GM12873 (cell line): ENCODE measurements at regions not wholly inside any gene's neighbourhood (a gene's known extent, or its start where the extent isn't known, plus 50 kb on each side); places are given as distances from the start of the nearest gene placed in this dataset.

Source experiments
- TF ChIP-seq, protein P1 (sequence below): IDR thresholded peaks from 2 replicates; pipeline ENCODE4 v1.5.1; 2012; ENCODE audit warnings: low read depth, mild to moderate bottlenecking, moderate library complexity, low read length, control low read depth; ENCODE audit not compliant: insufficient read depth; ENCODE audit errors: missing control alignments

DNA sequence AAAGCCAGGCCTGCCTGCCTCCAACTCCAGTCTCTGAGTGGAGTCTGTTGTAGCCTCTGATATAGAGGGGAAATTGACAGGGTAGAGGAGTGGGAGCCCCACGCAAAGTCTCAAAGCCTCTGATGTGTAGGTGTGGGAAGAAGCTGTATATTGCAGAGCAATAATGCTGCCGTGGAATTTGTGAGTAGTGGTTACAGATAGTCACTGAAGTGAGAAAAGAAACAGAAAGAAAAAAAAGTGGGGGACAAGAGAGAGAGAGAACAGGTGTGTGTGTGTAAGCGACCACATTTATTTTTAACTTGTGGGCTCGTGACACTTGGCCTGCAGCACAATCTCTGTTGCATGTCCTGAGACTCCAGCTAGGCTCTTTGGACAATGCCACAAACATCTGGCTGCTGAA is 227.8 kb downstream of the NSG2 start:
- TF ChIP-seq, protein P1, sequence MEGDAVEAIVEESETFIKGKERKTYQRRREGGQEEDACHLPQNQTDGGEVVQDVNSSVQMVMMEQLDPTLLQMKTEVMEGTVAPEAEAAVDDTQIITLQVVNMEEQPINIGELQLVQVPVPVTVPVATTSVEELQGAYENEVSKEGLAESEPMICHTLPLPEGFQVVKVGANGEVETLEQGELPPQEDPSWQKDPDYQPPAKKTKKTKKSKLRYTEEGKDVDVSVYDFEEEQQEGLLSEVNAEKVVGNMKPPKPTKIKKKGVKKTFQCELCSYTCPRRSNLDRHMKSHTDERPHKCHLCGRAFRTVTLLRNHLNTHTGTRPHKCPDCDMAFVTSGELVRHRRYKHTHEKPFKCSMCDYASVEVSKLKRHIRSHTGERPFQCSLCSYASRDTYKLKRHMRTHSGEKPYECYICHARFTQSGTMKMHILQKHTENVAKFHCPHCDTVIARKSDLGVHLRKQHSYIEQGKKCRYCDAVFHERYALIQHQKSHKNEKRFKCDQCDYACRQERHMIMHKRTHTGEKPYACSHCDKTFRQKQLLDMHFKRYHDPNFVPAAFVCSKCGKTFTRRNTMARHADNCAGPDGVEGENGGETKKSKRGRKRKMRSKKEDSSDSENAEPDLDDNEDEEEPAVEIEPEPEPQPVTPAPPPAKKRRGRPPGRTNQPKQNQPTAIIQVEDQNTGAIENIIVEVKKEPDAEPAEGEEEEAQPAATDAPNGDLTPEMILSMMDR, result no peak

DNA sequence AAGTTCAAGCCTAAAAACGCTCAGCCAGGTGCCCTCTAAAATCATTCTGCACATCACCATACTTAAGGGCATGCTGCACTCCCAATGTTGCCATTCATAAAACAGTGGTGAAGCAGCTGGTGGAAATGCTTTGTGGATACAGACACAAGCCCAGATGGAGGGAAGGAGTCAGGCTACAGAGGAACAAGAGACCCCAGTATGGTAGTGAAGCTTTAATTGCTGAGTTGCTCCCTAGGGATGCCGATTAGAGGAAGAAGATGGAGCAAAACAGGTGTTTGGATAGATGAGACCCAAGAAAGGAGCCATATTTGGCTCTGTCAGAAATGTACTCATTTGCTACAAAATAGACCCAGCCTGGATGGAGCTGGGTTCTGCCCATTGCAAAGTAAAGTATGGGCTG is 230.5 kb downstream of the NSG2 start:
- TF ChIP-seq, protein P1, result no peak

DNA sequence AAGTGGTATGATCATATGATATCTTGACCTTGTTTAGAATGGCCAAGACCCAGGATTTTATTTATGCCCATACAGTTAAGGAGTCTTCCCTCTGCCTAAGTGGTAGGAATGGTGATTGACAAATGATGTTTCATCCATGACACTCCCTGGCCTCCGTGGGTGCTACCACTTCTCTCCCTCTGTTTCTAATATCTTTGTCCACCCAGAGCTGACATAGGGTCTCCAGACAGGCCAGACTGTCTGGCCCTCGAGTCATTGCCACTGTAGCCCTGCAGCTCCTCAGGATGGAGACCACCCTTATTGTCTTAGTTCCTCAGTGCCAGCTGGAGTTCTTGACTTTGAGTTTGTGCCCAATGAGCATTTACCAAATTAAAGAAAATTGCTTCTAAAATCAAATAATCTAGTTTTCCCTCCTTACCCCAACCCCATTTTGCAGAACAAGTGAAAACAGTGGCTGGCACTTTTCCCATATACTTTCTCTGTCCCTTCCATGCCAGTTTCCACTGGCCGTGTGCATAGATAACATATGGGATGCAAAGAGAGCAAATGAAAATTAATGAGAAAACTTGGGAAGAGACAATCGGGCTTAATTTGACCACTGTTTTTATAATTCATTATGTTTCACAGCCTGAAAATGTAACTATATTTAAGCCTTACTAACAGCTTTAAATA is 235.7 kb downstream of the NSG2 start:
- TF ChIP-seq, protein P1, result no peak

DNA sequence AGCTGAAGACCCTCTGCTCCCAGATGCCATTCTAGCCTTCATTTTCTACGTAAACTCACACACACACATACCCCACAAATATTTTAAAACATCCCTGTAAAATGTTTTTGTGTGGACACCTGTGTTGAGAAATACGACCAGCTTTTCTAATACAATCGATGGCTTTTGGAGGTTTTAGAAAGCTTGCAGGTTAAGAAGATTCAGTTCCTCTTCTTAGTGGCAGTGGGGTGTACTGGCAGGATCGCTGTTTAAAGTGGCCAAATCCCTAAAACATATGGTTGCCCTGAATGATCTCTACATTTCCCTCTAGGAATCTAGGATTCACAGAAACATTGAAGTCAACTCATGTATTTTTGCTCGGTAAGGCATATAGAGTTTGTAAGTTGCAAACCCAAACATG is 236.3 kb downstream of the NSG2 start:
- TF ChIP-seq, protein P1, result no peak

DNA sequence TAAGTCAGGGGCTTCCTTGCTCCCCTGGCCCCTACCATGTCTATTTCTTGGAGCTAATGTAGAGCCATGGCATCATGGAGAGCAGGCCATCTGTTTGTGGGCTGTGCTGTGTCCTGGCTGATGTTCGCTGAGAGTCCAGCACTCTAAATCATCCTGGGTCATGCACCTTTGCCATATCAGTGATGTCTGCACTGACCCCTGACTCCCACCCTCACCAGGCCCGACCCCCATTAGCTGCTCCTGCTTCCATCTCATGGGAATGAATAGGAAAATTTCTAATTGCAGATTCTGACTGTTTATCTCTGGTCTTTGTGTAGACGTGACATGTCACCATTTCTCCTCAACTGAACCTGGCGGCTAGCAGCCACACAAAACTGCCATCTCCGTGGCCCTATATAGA is 236.9 kb downstream of the NSG2 start:
- TF ChIP-seq, protein P1, result no peak

DNA sequence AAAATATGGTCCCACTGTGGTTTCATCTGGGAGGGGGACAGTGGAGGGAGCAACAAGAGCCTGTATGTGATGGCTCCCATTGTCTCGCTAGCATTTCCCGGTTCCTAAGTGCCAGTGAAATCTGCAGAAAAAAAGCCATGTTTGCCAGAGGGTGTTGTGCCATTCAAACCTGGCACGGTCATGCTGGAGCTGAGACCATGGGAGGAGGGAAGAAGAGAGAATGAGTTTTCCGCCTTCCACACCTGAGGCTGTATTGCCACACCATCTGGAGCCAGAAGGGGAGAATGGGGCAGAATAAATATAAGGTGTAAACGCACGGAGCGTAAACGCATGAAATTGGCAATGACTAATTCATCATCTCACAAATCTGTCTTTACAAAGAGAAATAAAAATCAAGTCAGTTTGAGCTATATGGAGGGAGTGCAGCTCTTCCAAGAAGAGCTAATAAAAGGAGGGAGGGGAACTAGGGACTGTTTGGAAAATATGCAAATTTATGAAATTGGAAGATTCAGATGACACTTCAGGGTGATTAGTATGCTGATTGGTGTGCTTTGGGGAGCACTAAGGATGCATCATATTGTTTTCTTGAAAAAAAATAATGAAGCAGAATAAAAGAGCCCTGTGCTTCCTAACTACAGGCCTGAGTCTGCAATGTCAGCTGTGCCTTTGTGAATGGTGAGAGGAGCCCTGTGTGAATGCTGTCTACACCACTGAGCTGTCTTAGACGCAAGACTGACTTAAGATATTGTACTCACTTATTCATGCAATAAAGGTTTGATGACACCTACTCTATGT is 237.9 kb downstream of the NSG2 start:
- TF ChIP-seq, protein P1, result no peak

DNA sequence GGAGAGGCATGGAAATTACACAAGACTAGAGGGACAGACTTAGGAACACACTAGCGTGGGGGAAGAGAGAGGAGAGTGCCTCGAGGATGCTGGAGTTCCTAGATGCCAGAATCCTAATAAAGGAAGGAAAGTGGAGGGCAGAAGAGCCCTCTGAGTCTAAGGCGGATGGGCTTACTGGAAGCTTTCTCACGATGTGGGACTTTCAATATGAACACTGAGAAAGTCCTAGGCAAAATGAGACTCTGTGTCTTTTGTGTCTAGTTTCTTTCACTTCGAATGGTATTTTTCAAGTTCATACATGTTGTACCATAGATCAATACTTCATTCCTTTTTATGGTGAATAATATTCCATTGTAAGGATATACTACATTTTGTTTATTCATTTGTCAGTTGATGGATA is 239.4 kb downstream of the NSG2 start:
- TF ChIP-seq, protein P1, result no peak
